Left ventricle myocardium inferior (tissue), 1 donor: ENCODE measurements at regions not wholly inside any gene's neighbourhood (a gene's known extent, or its start where the extent isn't known, plus 50 kb on each side); places are given as distances from the start of the nearest gene placed in this dataset.

Experiments used
- DNase-seq: peaks from one replicate; pipeline ENCODE4 v3.0.0-alpha.2; 2020
- H3K27ac ChIP-seq: fragments of 200-600 bp; replicated peaks from 2 replicates; pipeline ENCODE4 v1.8.0; 2021
- H3K27me3 ChIP-seq: fragments of 200-600 bp; 2 replicates; pipeline ENCODE4 v1.8.0; 2021; ENCODE audit warnings: low read depth
- H3K36me3 ChIP-seq: fragments of 200-600 bp; 2 replicates; pipeline ENCODE4 v1.8.0; 2021
- H3K4me1 ChIP-seq: fragments of 200-600 bp; 2 replicates; pipeline ENCODE4 v1.8.0; 2021
- H3K4me3 ChIP-seq: fragments of 200-600 bp; 2 replicates; pipeline ENCODE4 v1.8.0; 2021; ENCODE audit warnings: mild to moderate bottlenecking, moderate library complexity
- H3K9me3 ChIP-seq: fragments of 200-600 bp; replicated peaks from 2 replicates; pipeline ENCODE4 v1.8.0; 2021
- CTCF ChIP-seq: fragments of 200-600 bp; IDR thresholded peaks from 2 replicates; pipeline ENCODE4 v1.8.0; 2021; ENCODE audit warnings: antibody characterized with exemption, mild to moderate bottlenecking, borderline replicate concordance
- intact Hi-C: fragments of 100-400 bp; cut with micrococcal nuclease; formaldehyde crosslinking; loops from one replicate; pipeline ENCODE4 v1.11.0; 2022
- donor health status: DM: no; HTN: yes; CAD: no; lungs with severe emphysema.

DNA sequence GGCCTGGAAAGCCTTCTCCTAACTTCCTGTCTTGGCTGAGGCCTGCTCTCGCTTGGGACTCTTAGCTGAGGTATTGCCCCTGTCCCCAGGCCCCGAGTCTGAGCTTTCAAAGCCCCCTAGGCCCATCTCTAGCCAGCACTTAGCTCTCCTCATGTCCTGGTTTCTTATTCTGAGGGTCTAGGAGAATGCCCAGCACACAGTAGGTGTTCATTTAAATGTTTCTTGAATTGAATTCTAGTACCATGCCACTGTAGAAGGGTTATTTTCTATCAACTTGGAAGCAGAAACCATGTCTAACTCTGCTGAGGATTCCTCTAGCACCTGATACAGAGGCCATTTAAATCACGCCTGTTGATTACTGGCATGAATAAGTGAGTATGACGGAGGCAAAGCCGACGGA lies 98.5 kb downstream of the VEGFA start:
- Histone ChIP-seq H3K27me3 (peaks cover 28% of the 10 kb centered on the region), H3K4me3 (no peak overlapping the region), H3K36me3 (no peaks in the 10 kb centered on the region), H3K4me1 (no peaks in the 10 kb centered on the region), H3K9me3 (no peaks in the 10 kb centered on the region), H3K27ac (no peak overlapping the region)
- no peak for DNase-seq
- TF ChIP-seq CTCF, result no peak
- intact Hi-C loops, result no loop called here

DNA sequence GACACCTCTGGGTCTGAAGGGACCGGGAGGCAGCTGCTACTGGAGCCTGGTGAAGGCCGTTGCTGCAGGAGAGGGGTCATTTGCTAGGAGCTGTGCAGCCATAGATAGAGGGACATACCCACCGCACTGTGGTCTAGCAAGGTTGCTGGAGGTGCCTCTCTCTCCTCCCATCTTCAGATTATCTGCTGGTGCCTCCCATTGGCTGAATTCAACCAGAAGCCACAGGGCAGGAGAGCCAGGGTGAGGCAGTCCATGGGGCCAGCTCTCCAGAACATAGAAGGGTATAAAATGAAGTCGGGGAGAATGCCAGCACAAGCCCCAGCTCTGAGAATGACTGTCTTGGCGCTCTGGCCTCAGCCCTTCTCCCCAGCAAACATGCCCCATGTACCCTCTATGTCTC lies 98.0 kb downstream of the VEGFA start:
- Histone ChIP-seq H3K4me3 (no peak overlapping the region), H3K4me1 (no peaks in the 10 kb centered on the region), H3K27me3 (peaks cover 32% of the 10 kb centered on the region), H3K9me3 (no peaks in the 10 kb centered on the region), H3K36me3 (no peaks in the 10 kb centered on the region), H3K27ac (no peak overlapping the region)
- TF ChIP-seq CTCF, result no peak
- intact Hi-C loops, result no loop called here
- no peak for DNase-seq

DNA sequence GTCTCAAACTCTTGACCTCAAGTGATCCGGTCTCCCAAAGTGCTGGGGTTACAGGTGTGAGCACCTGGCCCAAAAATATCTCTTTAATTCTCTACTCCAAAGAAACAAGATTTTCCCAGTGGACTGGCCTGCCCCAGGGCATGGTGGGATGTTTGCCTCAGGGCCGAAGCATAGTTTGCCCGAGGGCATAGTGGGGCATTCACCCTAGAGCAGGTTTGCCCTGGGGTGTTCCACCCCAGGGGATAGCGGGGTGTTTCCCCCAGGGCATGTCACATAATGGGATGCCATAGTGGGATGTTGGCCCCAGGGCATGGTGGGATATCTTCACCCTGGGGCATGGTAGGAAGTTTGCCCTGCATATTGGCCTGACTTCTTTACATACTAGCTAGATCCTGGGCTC lies 97.2 kb downstream of the VEGFA start:
- Histone ChIP-seq H3K36me3 (no peaks in the 10 kb centered on the region), H3K27me3 (peaks cover 28% of the 10 kb centered on the region), H3K4me3 (no peak overlapping the region), H3K27ac (no peak overlapping the region), H3K4me1 (no peaks in the 10 kb centered on the region), H3K9me3 (no peaks in the 10 kb centered on the region)
- DNase-seq, result no peak
- no peak for TF ChIP-seq CTCF
- intact Hi-C loops, result no loop called here

DNA sequence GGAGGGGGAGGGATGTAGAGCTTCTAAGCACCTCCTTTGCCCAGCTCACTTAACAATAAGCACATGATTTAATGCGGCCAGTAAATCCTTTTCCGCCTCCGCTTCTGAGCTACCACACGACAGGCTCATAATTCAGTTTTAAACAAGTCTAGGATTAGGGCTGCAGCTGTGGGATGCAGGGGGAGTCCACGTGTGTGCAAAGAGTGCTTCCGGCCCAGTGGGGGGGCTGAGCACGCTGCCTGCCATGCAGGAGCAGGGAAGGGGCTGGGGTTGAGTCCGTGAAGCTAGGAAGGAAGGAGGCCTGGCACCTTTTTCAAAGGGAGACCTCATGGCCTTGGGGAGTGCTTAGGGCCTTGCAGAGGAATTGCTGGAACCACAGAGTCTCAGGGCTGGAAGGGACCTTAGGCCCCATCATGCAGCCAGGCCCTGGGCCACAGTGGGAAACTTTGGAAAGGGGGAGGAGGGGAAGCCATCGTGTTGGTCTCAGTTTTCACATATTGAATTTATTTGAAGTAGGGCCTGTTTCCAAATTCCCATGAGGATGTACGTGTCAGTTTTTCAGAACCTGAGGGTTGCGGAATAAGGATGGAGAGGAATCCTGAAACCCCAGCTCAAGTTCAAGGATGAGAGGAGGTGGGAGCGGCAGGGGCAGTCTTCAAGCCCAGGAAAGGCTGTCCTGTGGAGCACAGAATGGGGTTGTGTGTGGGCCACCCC lies 96.1 kb downstream of the VEGFA start:
- peaks cover 26% of the 10 kb centered on the region for H3K27me3 ChIP-seq
- H3K4me3 ChIP-seq, result no peak overlapping the region
- H3K27ac ChIP-seq, result no peak overlapping the region
- TF ChIP-seq CTCF, result no peak
- H3K4me1 ChIP-seq, result no peaks in the 10 kb centered on the region
- H3K9me3 ChIP-seq, result no peaks in the 10 kb centered on the region
- intact Hi-C loops, result no loop called here
- no peak for DNase-seq
- no peaks in the 10 kb centered on the region for H3K36me3 ChIP-seq

- intact Hi-C loops, result no loop called here
- peaks cover 26% of the 10 kb centered on the region for H3K27me3 ChIP-seq
These were observed 95.1 kb downstream of the VEGFA start for GRCh38 chr6:43865086-43865485.

More at GRCh38 chr6:43865086-43865485, 95.1 kb downstream of the VEGFA start:
- Histone ChIP-seq H3K27ac (no peak overlapping the region), H3K9me3 (no peaks in the 10 kb centered on the region), H3K36me3 (no peaks in the 10 kb centered on the region), H3K4me3 (no peak overlapping the region), H3K4me1 (no peaks in the 10 kb centered on the region)
- DNase-seq, result no peak
- TF ChIP-seq CTCF, result no peak
